CD4-positive, alpha-beta T cell (primary cell): ENCODE measurements at regions not wholly inside any gene's neighbourhood (a gene's known extent, or its start where the extent isn't known, plus 50 kb on each side); places are given as distances from the start of the nearest gene placed in this dataset.

ENCODE experiments used
- ATAC-seq: fragments of 200-7000 bp; cut with Tn5 transposase; one replicate; pipeline ENCODE4 v1.10.0; 2022; ENCODE audit warnings: mild to moderate bottlenecking; ENCODE audit not compliant: poor library complexity
- CTCF ChIA-PET: fragments of 350-600 bp; sonication (Branson Sonifier 250); formaldehyde crosslinking; loops from one replicate; lab custom pipeline; 2021; ENCODE audit warnings: antibody characterized with exemption, inconsistent platforms; lab: Charles Lee
- POLR2A ChIA-PET: fragments of 350-600 bp; sonication (Branson Sonifier 250); formaldehyde crosslinking; loops from one replicate; lab custom pipeline; 2021; ENCODE audit warnings: antibody characterized with exemption, inconsistent platforms; lab: Charles Lee
- DNase-seq, 14 experiments: peaks; one replicate each; pipeline ENCODE4 v3.0.0-alpha.2; 2013 to 2020; ENCODE audit warnings: mixed read lengths in 2 of 14
- H3K27ac ChIP-seq, 2 donors: one replicate each; pipeline versions ENCODE4 v1.5.1 to v1.7.0; 2013; ENCODE audit warnings: low read length in 2 of 2, low read depth in 1 of 2, mild to moderate bottlenecking in 1 of 2
- H3K27me3 ChIP-seq, 2 experiments: 1 replicate in 1 of 2; 2 replicates in 1 of 2; pipeline versions ENCODE4 v1.6.1 to v1.7.0; 2013; ENCODE audit warnings: low read length in 2 of 2, control low read depth in 1 of 2, mild to moderate bottlenecking in 1 of 2, moderate library complexity in 1 of 2; ENCODE audit not compliant: insufficient read depth in 2 of 2, control insufficient read depth in 1 of 2
- H3K36me3 ChIP-seq: one replicate; pipeline ENCODE4 v1.6.1; 2013; ENCODE audit warnings: low read length, control low read depth; ENCODE audit not compliant: insufficient read depth
- H3K4me1 ChIP-seq: one replicate; pipeline ENCODE4 v1.6.1; 2013; ENCODE audit warnings: low read length, control low read depth; ENCODE audit not compliant: insufficient read depth
- H3K4me3 ChIP-seq: one replicate; pipeline ENCODE4 v1.5.1; 2013; ENCODE audit warnings: mild to moderate bottlenecking, low read length, moderate library complexity
- H3K9me3 ChIP-seq, 2 experiments: 1 replicate in 1 of 2; 2 replicates in 1 of 2; pipeline versions ENCODE4 v1.6.1 to v1.7.0; 2013; ENCODE audit warnings: low read length in 2 of 2, mild to moderate bottlenecking in 2 of 2, control low read depth in 1 of 2, moderate library complexity in 1 of 2; ENCODE audit not compliant: control insufficient read depth in 1 of 2, insufficient read depth in 1 of 2
- H3K27ac Mint-ChIP-seq: one replicate; pipeline ENCODE4 v1.8.0; 2020; ENCODE audit warnings: mixed read lengths
- H3K27me3 Mint-ChIP-seq: one replicate; pipeline ENCODE4 v1.8.0; 2021; ENCODE audit warnings: mixed read lengths
- H3K36me3 Mint-ChIP-seq: one replicate; pipeline ENCODE4 v1.8.0; 2021; ENCODE audit warnings: low read depth, mixed read lengths
- H3K4me1 Mint-ChIP-seq: one replicate; pipeline ENCODE4 v1.8.0; 2021; ENCODE audit warnings: low read depth, mixed read lengths
- H3K4me3 Mint-ChIP-seq: one replicate; pipeline ENCODE4 v1.8.0; 2020; ENCODE audit warnings: mild to moderate bottlenecking, mixed read lengths
- H3K9me3 Mint-ChIP-seq: one replicate; pipeline ENCODE4 v1.8.0; 2020; ENCODE audit warnings: mixed read lengths
- CTCF ChIP-seq: fragments of 200-600 bp; IDR thresholded peaks from one replicate; pipeline ENCODE4 v1.8.0; 2022; ENCODE audit warnings: antibody characterized with exemption, mild to moderate bottlenecking
- intact Hi-C, 2 experiments: fragments of 100-400 bp; cut with DNase I in 1 of 2; cut with micrococcal nuclease in 1 of 2; formaldehyde crosslinking; loops; one replicate each; pipeline versions ENCODE4 v1.15.1 to v1.9.0; 2023 to 2025; cut with DNase I, micrococcal nuclease

DNA sequence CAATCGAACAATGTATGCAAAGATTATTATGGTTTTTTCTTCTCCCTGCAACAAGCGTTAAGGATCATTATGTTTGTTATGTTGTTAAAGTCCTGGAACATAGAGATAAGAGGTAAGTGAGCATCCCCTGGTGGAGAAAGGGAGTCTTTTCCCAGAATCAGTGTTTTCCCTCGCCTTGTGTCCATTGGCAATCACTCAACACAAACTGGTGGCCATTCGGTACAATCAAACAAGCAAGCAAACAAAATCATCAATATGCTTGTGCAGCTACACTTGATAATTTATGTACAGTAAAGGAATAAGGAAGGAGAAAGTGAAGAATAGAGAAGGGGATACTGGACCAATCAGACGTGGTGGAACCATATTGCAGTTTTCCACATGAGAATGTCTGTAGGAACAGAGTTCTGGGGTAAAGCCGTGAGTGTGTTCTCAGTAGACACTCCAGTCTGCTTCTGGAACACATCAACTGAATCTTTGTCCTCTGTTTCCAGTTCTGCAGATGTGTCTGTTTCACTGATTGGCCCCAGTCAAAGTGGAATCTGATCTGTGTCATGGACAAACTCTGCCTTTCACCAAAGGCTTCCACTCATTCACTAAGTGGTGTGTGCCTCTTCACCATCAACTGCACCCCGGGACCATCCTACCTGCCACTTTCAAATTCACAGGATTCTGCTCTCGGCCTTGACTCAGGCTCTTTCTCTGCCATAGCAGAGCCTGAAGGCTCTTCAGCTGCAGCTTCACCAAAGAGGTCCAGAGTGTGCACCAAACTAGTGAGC, 169.5 kb downstream of the AHSP start:
- Histone ChIP-seq H3K9me3 (no peaks in the 10 kb centered on the region), H3K4me3 (no peak overlapping the region), H3K36me3 (no peaks in the 10 kb centered on the region), H3K4me1 (peaks cover 46% of the 10 kb centered on the region), H3K27me3 (no peaks in the 10 kb centered on the region), H3K27ac (no peak overlapping the region)
- peaks cover 14% of the 10 kb centered on the region for H3K36me3 Mint-ChIP-seq
- no peaks in the 10 kb centered on the region for H3K9me3 Mint-ChIP-seq
- ChIA-PET CTCF (interaction anchor here (1.6 kb wide), 1 partner anchor 14 kb away, joined by 4 read pairs; no protein-coding TSS in a partner anchor), POLR2A (interaction anchor here (2.0 to 2.4 kb wide), 4 partner anchors 10 to 517 kb away, joined by 12 to 75 read pairs (median 28); partner anchors contain the start of genes FUS and RUSF1)
- intact Hi-C loops = loop anchor here (5.0 to 10.0 kb wide), 4 partner anchors 160 to 712 kb away; partner anchors contain the start of genes ARMC5 (in 1 of the 2), HSD3B7 (in 1 of the 2) and RUSF1 (in 1 of the 2)
- TF ChIP-seq CTCF = peak; percentile 51
- H3K4me3 Mint-ChIP-seq = peak overlapping the region; percentile 70
- H3K27me3 Mint-ChIP-seq = no peaks in the 10 kb centered on the region
- H3K27ac Mint-ChIP-seq = no peak overlapping the region
- peaks cover 27% of the 10 kb centered on the region for H3K4me1 Mint-ChIP-seq
- DNase-seq (peak in 1 of 14 experiments; percentile 31), ATAC-seq (no peak)

DNA sequence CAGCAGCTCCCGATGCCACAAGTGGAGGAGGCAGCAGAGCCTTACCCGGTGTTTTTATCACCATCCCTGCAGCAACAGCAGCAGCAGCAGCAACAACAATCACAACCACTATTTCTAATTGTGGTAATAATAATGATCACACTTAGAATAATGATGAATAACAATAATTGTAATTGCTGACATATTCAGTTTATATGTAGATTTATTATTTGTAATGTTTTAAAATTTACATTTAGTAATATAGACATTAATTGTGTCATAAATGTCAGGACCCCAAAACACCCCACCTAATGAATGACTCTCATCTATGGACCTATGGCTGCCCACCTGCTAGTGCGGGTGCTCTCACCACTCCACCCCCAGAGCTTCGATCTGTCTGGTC, 170.0 kb downstream of the AHSP start:
- H3K27me3 Mint-ChIP-seq = no peaks in the 10 kb centered on the region
- CTCF ChIA-PET = interaction anchor here (0.6 kb wide), 1 partner anchor 532 kb away, joined by 3 read pairs; no protein-coding TSS in a partner anchor
- no peak overlapping the region for H3K27ac Mint-ChIP-seq
- no peak overlapping the region for H3K27ac ChIP-seq
- no peak overlapping the region for H3K4me3 ChIP-seq
- intact Hi-C loops = loop anchor here (5.0 to 10.0 kb wide), 4 partner anchors 160 to 713 kb away; partner anchors contain the start of genes ARMC5 (in 1 of the 2), HSD3B7 (in 1 of the 2) and RUSF1 (in 1 of the 2)
- peaks cover 19% of the 10 kb centered on the region for H3K36me3 Mint-ChIP-seq
- H3K9me3 ChIP-seq = no peaks in the 10 kb centered on the region
- ATAC-seq = no peak
- POLR2A ChIA-PET = interaction anchor here (1.1 kb wide), 1 partner anchor 15 kb away, joined by 5 read pairs; a partner anchor contains a TSS
- TF ChIP-seq CTCF = no peak
- peaks cover 51% of the 10 kb centered on the region for H3K4me1 ChIP-seq
- H3K4me3 Mint-ChIP-seq = no peak overlapping the region
- H3K36me3 ChIP-seq = peaks cover 5% of the 10 kb centered on the region
- peaks cover 33% of the 10 kb centered on the region for H3K4me1 Mint-ChIP-seq
- H3K9me3 Mint-ChIP-seq = no peaks in the 10 kb centered on the region
- no peak for DNase-seq
- H3K27me3 ChIP-seq = no peaks in the 10 kb centered on the region

DNA sequence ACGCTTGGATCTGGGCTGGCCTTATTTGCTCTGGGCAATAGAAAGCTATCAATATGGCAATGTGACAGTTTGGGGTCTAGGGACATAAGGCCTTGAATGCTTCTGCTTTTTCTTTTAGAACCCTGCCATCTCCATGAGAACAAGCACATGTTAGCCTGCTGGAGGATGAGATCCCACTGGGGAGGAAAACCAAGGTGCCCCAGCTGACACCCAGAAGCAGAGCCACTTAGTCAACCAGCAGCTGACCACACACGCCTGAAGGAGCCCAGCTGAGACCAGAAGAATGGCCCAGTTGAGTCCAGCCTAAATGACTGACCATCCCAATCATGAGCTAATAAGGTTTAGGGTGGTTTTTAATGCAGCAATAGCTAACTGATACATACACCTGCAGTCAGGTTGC, 171.2 kb downstream of the AHSP start:
- DNase-seq (no peak), ATAC-seq (no peak)
- H3K27me3 ChIP-seq = no peaks in the 10 kb centered on the region
- peaks cover 37% of the 10 kb centered on the region for H3K4me1 Mint-ChIP-seq
- H3K27me3 Mint-ChIP-seq = no peaks in the 10 kb centered on the region
- CTCF ChIA-PET = no interaction called here
- no peak overlapping the region for H3K4me3 ChIP-seq
- peaks cover 58% of the 10 kb centered on the region for H3K4me1 ChIP-seq
- intact Hi-C loops = loop anchor here (5.0 to 10.0 kb wide), 4 partner anchors 158 to 714 kb away; partner anchors contain the start of genes ARMC5 (in 1 of the 2), HSD3B7 (in 1 of the 2) and RUSF1 (in 1 of the 2)
- H3K9me3 ChIP-seq = no peaks in the 10 kb centered on the region
- peak overlapping the region; percentile 49 for H3K4me3 Mint-ChIP-seq
- H3K9me3 Mint-ChIP-seq = no peaks in the 10 kb centered on the region
- peaks cover 31% of the 10 kb centered on the region for H3K36me3 Mint-ChIP-seq
- POLR2A ChIA-PET = interaction anchor here (1.1 kb wide), 1 partner anchor 14 kb away, joined by 5 read pairs; a partner anchor contains a TSS
- no peak overlapping the region for H3K27ac ChIP-seq
- TF ChIP-seq CTCF = no peak
- H3K27ac Mint-ChIP-seq = no peak overlapping the region
- H3K36me3 ChIP-seq = peaks cover 16% of the 10 kb centered on the region
